GM23338 (cell line): ENCODE measurements at regions not wholly inside any gene's neighbourhood (a gene's known extent, or its start where the extent isn't known, plus 50 kb on each side); places are given as distances from the start of the nearest gene placed in this dataset.

ENCODE experiments used
- ATAC-seq: fragments of 200-7000 bp; cut with Tn5 transposase; 3 replicates; pipeline ENCODE4 v1.9.1; 2020
- DNase-seq: peaks from one replicate; pipeline ENCODE4 v3.0.0-alpha.2; 2015; ENCODE audit warnings: low spot score
- H2AFZ ChIP-seq: fragments of 200-600 bp; sonication (generic); 2 replicates; pipeline ENCODE4 v1.8.0; 2016; ENCODE audit warnings: antibody characterized with exemption, mild to moderate bottlenecking, moderate library complexity
- H3F3A ChIP-seq: fragments of 200-600 bp; sonication (generic); replicated peaks from 2 replicates; pipeline ENCODE4 v1.8.0; 2017; ENCODE audit warnings: antibody characterized with exemption, mixed run types, low read depth
- H3K27ac ChIP-seq: fragments of 200-600 bp; sonication (generic); 2 replicates; pipeline ENCODE4 v1.6.1; 2016; ENCODE audit warnings: low read depth
- H3K27me3 ChIP-seq: fragments of 200-600 bp; sonication (generic); 2 replicates; pipeline ENCODE4 v1.8.0; 2016; ENCODE audit warnings: mild to moderate bottlenecking, mixed run types, moderate library complexity; ENCODE audit not compliant: insufficient read depth
- H3K36me3 ChIP-seq: fragments of 200-600 bp; sonication (generic); 2 replicates; pipeline ENCODE4 v1.8.0; 2016; ENCODE audit warnings: mild to moderate bottlenecking; ENCODE audit not compliant: insufficient read depth
- H3K4me1 ChIP-seq: fragments of 200-600 bp; sonication (generic); 2 replicates; pipeline ENCODE4 v1.8.0; 2016; ENCODE audit warnings: mild to moderate bottlenecking, moderate library complexity; ENCODE audit not compliant: insufficient read depth
- H3K4me2 ChIP-seq: fragments of 200-600 bp; sonication (generic); 2 replicates; pipeline ENCODE4 v1.7.1; 2017; ENCODE audit warnings: mixed run types
- H3K4me3 ChIP-seq: fragments of 200-600 bp; sonication (generic); 2 replicates; pipeline ENCODE4 v1.6.1; 2016; ENCODE audit warnings: mixed run types
- H3K79me2 ChIP-seq: fragments of 200-600 bp; sonication (generic); replicated peaks from 2 replicates; pipeline ENCODE4 v1.8.0; 2017; ENCODE audit warnings: mild to moderate bottlenecking; ENCODE audit not compliant: insufficient read depth
- H3K9me2 ChIP-seq: fragments of 200-600 bp; sonication (generic); 2 replicates; pipeline ENCODE4 v1.8.0; 2017; ENCODE audit not compliant: insufficient read depth
- H4K20me1 ChIP-seq: fragments of 200-600 bp; sonication (generic); replicated peaks from 2 replicates; pipeline ENCODE4 v1.8.0; 2017; ENCODE audit warnings: mild to moderate bottlenecking; ENCODE audit not compliant: insufficient read depth
- H3K27ac Mint-ChIP-seq: 2 replicates; pipeline ENCODE4 v1.8.0; 2020; ENCODE audit warnings: inconsistent platforms, mild to moderate bottlenecking, moderate library complexity, mixed read lengths
- H3K27me3 Mint-ChIP-seq: 3 replicates; pipeline ENCODE4 v1.8.0; 2022; ENCODE audit warnings: low read depth, mild to moderate bottlenecking, moderate library complexity, mixed read lengths, inconsistent platforms; ENCODE audit not compliant: insufficient read depth, poor library complexity
- H3K36me3 Mint-ChIP-seq: 3 replicates; pipeline ENCODE4 v1.8.0; 2021; ENCODE audit warnings: low read depth, mild to moderate bottlenecking, inconsistent platforms, moderate library complexity, mixed read lengths
- H3K4me1 Mint-ChIP-seq: 3 replicates; pipeline ENCODE4 v1.8.0; 2020; ENCODE audit warnings: mild to moderate bottlenecking, inconsistent platforms, mixed read lengths
- H3K4me3 Mint-ChIP-seq: 3 replicates; pipeline ENCODE4 v1.8.0; 2021; ENCODE audit warnings: moderate library complexity, mild to moderate bottlenecking, inconsistent platforms, mixed read lengths
- H3K9me3 Mint-ChIP-seq: 3 replicates; pipeline ENCODE4 v1.8.0; 2020; ENCODE audit warnings: moderate library complexity, mild to moderate bottlenecking, inconsistent platforms, mixed read lengths
- CREB1 ChIP-seq: fragments of 250-450 bp; sonication (Bioruptor Pico); IDR thresholded peaks from 2 replicates; pipeline ENCODE4 v1.5.0; 2020; ENCODE audit warnings: low read depth, mild to moderate bottlenecking, moderate library complexity
- CTCF ChIP-seq, 2 experiments: fragments of 200-600 bp in 1 of 2; sonication (generic) in 1 of 2; conservative IDR thresholded peaks; 2 replicates each; pipeline versions ENCODE4 v1.5.1 to v1.6.1; 2016 to 2017; ENCODE audit warnings: antibody characterized with exemption in 2 of 2, low read depth in 2 of 2, mild to moderate bottlenecking in 2 of 2, moderate library complexity in 1 of 2
- ETS1 ChIP-seq: IDR thresholded peaks from 2 replicates; pipeline ENCODE4 v1.6.1; 2016; ENCODE audit warnings: antibody characterized with exemption
- EZH2 ChIP-seq: fragments of 200-600 bp; sonication (generic); IDR thresholded peaks from one replicate; pipeline ENCODE4 v1.8.0; 2017; ENCODE audit warnings: antibody characterized with exemption, mild to moderate bottlenecking, low read depth; ENCODE audit not compliant: unreplicated experiment
- EZH2phosphoT487 ChIP-seq: fragments of 200-600 bp; sonication (generic); IDR thresholded peaks from one replicate; pipeline ENCODE4 v1.8.1; 2018; ENCODE audit warnings: antibody characterized with exemption; ENCODE audit not compliant: unreplicated experiment
- JUNB ChIP-seq: IDR thresholded peaks from one replicate; pipeline ENCODE4 v1.6.1; 2016; ENCODE audit warnings: antibody characterized with exemption; ENCODE audit not compliant: unreplicated experiment
- NANOG ChIP-seq: IDR thresholded peaks from 2 replicates; pipeline ENCODE4 v1.6.1; 2016; ENCODE audit warnings: antibody characterized with exemption, borderline replicate concordance
- POLR2AphosphoS5 ChIP-seq: IDR thresholded peaks from 2 replicates; pipeline ENCODE4 v1.6.1; 2016; ENCODE audit warnings: antibody characterized with exemption, low read depth
- REST ChIP-seq: IDR thresholded peaks from one replicate; pipeline ENCODE4 v1.6.1; 2018; ENCODE audit warnings: antibody characterized with exemption; ENCODE audit not compliant: unreplicated experiment
- STAT1 ChIP-seq: IDR thresholded peaks from one replicate; pipeline ENCODE4 v1.6.1; 2016; ENCODE audit warnings: antibody characterized with exemption; ENCODE audit not compliant: unreplicated experiment
- ZNF114 ChIP-seq: fragments of 250-450 bp; sonication (Bioruptor Pico); IDR thresholded peaks from 2 replicates; pipeline ENCODE4 v1.5.0; 2020; ENCODE audit warnings: mild to moderate bottlenecking, moderate library complexity
- ZNF331 ChIP-seq: fragments of 250-450 bp; sonication (Bioruptor Pico); IDR thresholded peaks from 2 replicates; pipeline ENCODE4 v1.5.0; 2020; ENCODE audit warnings: low read depth, mild to moderate bottlenecking, moderate library complexity
- ZNF462 ChIP-seq: fragments of 250-450 bp; sonication (Bioruptor Pico); IDR thresholded peaks from 2 replicates; pipeline ENCODE4 v1.5.0; 2020; ENCODE audit warnings: mild to moderate bottlenecking, moderate library complexity

- Histone ChIP-seq H3F3A (no peaks in the 10 kb centered on the region), H3K9me2 (0 out of 2 replicates have a peak, but pooled peaks cover 3% of the 10 kb centered on the region), H3K27me3 (no peaks in the 10 kb centered on the region), H3K4me3 (no peak overlapping the region), H3K4me1 (no peaks in the 10 kb centered on the region), H3K4me2 (no peak overlapping the region), H2AFZ (no peak overlapping the region), H3K36me3 (no peaks in the 10 kb centered on the region), H3K27ac (no peak overlapping the region), H3K79me2 (no peaks in the 10 kb centered on the region), H4K20me1 (no peaks in the 10 kb centered on the region)
- H3K4me1 Mint-ChIP-seq, result no peaks in the 10 kb centered on the region
- peak; percentile 19 for DNase-seq
- H3K27ac Mint-ChIP-seq, result no peak overlapping the region
- TF ChIP-seq CREB1 (CRISPR knock-in tag) (no peak), NANOG (no peak), JUNB (no peak), CTCF (conservative IDR thresholded peaks at IDR 0.05; ENCODE audit: low read depth in 2 of 2) (no peak), REST (no peak), ZNF114 (CRISPR knock-in tag) (no peak), ZNF462 (CRISPR knock-in tag) (no peak), EZH2 (no peak), STAT1 (no peak), ETS1 (no peak), POLR2AphosphoS5 (no peak), EZH2phosphoT487 (no peak), ZNF331 (no peak)
- H3K36me3 Mint-ChIP-seq, result no peaks in the 10 kb centered on the region; the same call in 2 of the 3 replicates
- peaks cover 6% of the 10 kb centered on the region; the same call in 2 of the 3 replicates for H3K9me3 Mint-ChIP-seq
- no peak overlapping the region for H3K4me3 Mint-ChIP-seq
- H3K27me3 Mint-ChIP-seq, result peaks cover 5% of the 10 kb centered on the region
- no peak for ATAC-seq
Measured at GRCh38 chr6:1175877-1176276, 136.0 kb upstream of the FOXQ1 start.
